Subcutaneous abdominal adipose tissue (tissue), 5 donors: ENCODE measurements at regions not wholly inside any gene's neighbourhood (a gene's known extent, or its start where the extent isn't known, plus 50 kb on each side); places are given as distances from the start of the nearest gene placed in this dataset.
"Not testable (repeated sequence)": the region's sequence is repeated elsewhere in the genome, so short reads cannot be mapped to it uniquely, and the experiment has no call there.

Source experiments
- H3K27ac ChIP-seq: one replicate; pipeline ENCODE4 v1.7.0; 2013; ENCODE audit warnings: low read depth, mild to moderate bottlenecking, inconsistent platforms, low read length, moderate library complexity
- H3K27me3 ChIP-seq, 5 donors: one replicate each; pipeline ENCODE4 v1.7.0; 2013; ENCODE audit warnings: low read length in 5 of 5, inconsistent platforms in 1 of 5; ENCODE audit not compliant: control insufficient read depth in 5 of 5, insufficient read depth in 4 of 5
- H3K36me3 ChIP-seq, 5 donors: one replicate each; pipeline ENCODE4 v1.7.0; 2013; ENCODE audit warnings: low read length in 5 of 5; ENCODE audit not compliant: control insufficient read depth in 5 of 5, insufficient read depth in 5 of 5
- H3K4me1 ChIP-seq, 5 donors: one replicate each; pipeline ENCODE4 v1.7.0; 2013; ENCODE audit warnings: low read length in 5 of 5, mild to moderate bottlenecking in 3 of 5, moderate library complexity in 1 of 5; ENCODE audit not compliant: control insufficient read depth in 5 of 5, insufficient read depth in 5 of 5
- H3K4me3 ChIP-seq, 5 donors: one replicate each; pipeline ENCODE4 v1.7.0; 2013; ENCODE audit warnings: low read length in 5 of 5, low read depth in 1 of 5
- H3K9ac ChIP-seq, 5 donors: one replicate each; pipeline ENCODE4 v1.7.0; 2013; ENCODE audit warnings: low read length in 5 of 5, mild to moderate bottlenecking in 4 of 5, moderate library complexity in 3 of 5
- H3K9me3 ChIP-seq, 5 donors: one replicate each; pipeline ENCODE4 v1.7.0; 2013; ENCODE audit warnings: low read length in 5 of 5; ENCODE audit not compliant: control insufficient read depth in 5 of 5
- donor health status: healthy.
- donor health status: healthy.
- donor health status: healthy.
- donor health status: healthy.
- donor health status: healthy.

GRCh38 chr4:103387508-103388011, 189.4 kb upstream of the CENPE start:
- not testable (repeated sequence) for H3K27ac ChIP-seq, H3K4me3 ChIP-seq, H3K27me3 ChIP-seq, H3K9ac ChIP-seq, H3K36me3 ChIP-seq, H3K4me1 ChIP-seq
- H3K9me3 ChIP-seq: peaks cover 0 to 11% (median 2%) of the 10 kb centered on the region in 5 donors

- H3K9me3 ChIP-seq: peaks cover 0 to 16% (median 2%) of the 10 kb centered on the region in 5 donors
- H3K27ac ChIP-seq, H3K4me3 ChIP-seq, H3K9ac ChIP-seq, H3K4me1 ChIP-seq, H3K36me3 ChIP-seq, H3K27me3 ChIP-seq: not testable (repeated sequence)
Measured at GRCh38 chr4:103385565-103385964, 187.4 kb upstream of the CENPE start.

- no peak overlapping the region for H3K27ac ChIP-seq
- H3K9me3 ChIP-seq: peaks cover 0 to 6% (median 0%) of the 10 kb centered on the region in 5 donors
- no peak overlapping the region for H3K4me3 ChIP-seq
- no peaks in the 10 kb centered on the region for H3K4me1 ChIP-seq
- H3K9ac ChIP-seq: no peak overlapping the region
- H3K27me3 ChIP-seq: no peaks in the 10 kb centered on the region
- H3K36me3 ChIP-seq: no peaks in the 10 kb centered on the region
Measured at GRCh38 chr4:103375278-103375677, 177.1 kb upstream of the CENPE start.

- Histone ChIP-seq H3K9ac (no peak overlapping the region), H3K4me1 (no peaks in the 10 kb centered on the region), H3K27me3 (no peaks in the 10 kb centered on the region), H3K4me3 (no peak overlapping the region), H3K9me3 (peaks cover 0 to 4% (median 0%) of the 10 kb centered on the region in 5 donors), H3K36me3 (no peaks in the 10 kb centered on the region), H3K27ac (no peak overlapping the region)
Measured at GRCh38 chr4:103374758-103375157, 176.6 kb upstream of the CENPE start.

GRCh38 chr4:103374306-103374705, 176.2 kb upstream of the CENPE start:
- no peak overlapping the region for H3K27ac ChIP-seq
- H3K36me3 ChIP-seq: no peaks in the 10 kb centered on the region
- H3K4me3 ChIP-seq: no peak overlapping the region
- no peaks in the 10 kb centered on the region for H3K9me3 ChIP-seq
- no peaks in the 10 kb centered on the region for H3K4me1 ChIP-seq
- H3K27me3 ChIP-seq: no peaks in the 10 kb centered on the region
- no peak overlapping the region for H3K9ac ChIP-seq

GRCh38 chr4:103372002-103372558, 173.9 kb upstream of the CENPE start:
- H3K4me3 ChIP-seq: no peak overlapping the region
- no peaks in the 10 kb centered on the region for H3K4me1 ChIP-seq
- H3K9ac ChIP-seq: no peak overlapping the region
- H3K27me3 ChIP-seq: no peaks in the 10 kb centered on the region
- no peaks in the 10 kb centered on the region for H3K36me3 ChIP-seq
- H3K9me3 ChIP-seq: no peaks in the 10 kb centered on the region
- no peak overlapping the region for H3K27ac ChIP-seq

- Histone ChIP-seq H3K9ac (no peak overlapping the region), H3K27ac (no peak overlapping the region), H3K4me1 (no peaks in the 10 kb centered on the region), H3K27me3 (no peaks in the 10 kb centered on the region), H3K36me3 (no peaks in the 10 kb centered on the region), H3K4me3 (no peak overlapping the region), H3K9me3 (no peaks in the 10 kb centered on the region)
Measured at GRCh38 chr4:103370336-103370735, 172.2 kb upstream of the CENPE start.

- H3K4me3 ChIP-seq: no peak overlapping the region
- H3K4me1 ChIP-seq: no peaks in the 10 kb centered on the region
- no peaks in the 10 kb centered on the region for H3K36me3 ChIP-seq
- no peak overlapping the region for H3K9ac ChIP-seq
- peaks cover 1 to 6% (median 3%) of the 10 kb centered on the region in 5 donors for H3K9me3 ChIP-seq
- no peaks in the 10 kb centered on the region for H3K27me3 ChIP-seq
- H3K27ac ChIP-seq: no peak overlapping the region
Measured at GRCh38 chr4:103365285-103365684, 167.1 kb upstream of the CENPE start.

GRCh38 chr4:103364083-103364482, 165.9 kb upstream of the CENPE start:
- H3K4me1 ChIP-seq: no peaks in the 10 kb centered on the region
- no peaks in the 10 kb centered on the region for H3K27me3 ChIP-seq
- no peak overlapping the region for H3K4me3 ChIP-seq
- H3K9me3 ChIP-seq: peaks cover 6 to 17% (median 13%) of the 10 kb centered on the region in 5 donors
- no peak overlapping the region for H3K27ac ChIP-seq
- no peak overlapping the region for H3K9ac ChIP-seq
- no peaks in the 10 kb centered on the region for H3K36me3 ChIP-seq

GRCh38 chr4:103361926-103362325, 163.8 kb upstream of the CENPE start:
- H3K27ac ChIP-seq: no peak overlapping the region
- no peaks in the 10 kb centered on the region for H3K4me1 ChIP-seq
- peaks cover 6 to 20% (median 15%) of the 10 kb centered on the region in 5 donors for H3K9me3 ChIP-seq
- H3K4me3 ChIP-seq: no peak overlapping the region
- no peaks in the 10 kb centered on the region for H3K27me3 ChIP-seq
- no peak overlapping the region for H3K9ac ChIP-seq
- H3K36me3 ChIP-seq: no peaks in the 10 kb centered on the region
